H54 (cell line): ENCODE measurements at regions not wholly inside any gene's neighbourhood (a gene's known extent, or its start where the extent isn't known, plus 50 kb on each side); places are given as distances from the start of the nearest gene placed in this dataset.

ENCODE experiments used
- DNase-seq: peaks from one replicate; pipeline ENCODE4 v3.0.0; 2011; ENCODE audit warnings: low spot score, mixed read lengths; ENCODE audit not compliant: insufficient read length
- FAIRE-seq: peaks from 3 replicates; lab custom pipeline; 2011; peaks lifted over from hg19 to GRCh38; lab: Jason Lieb, UNC
- POLR2A ChIP-seq: IDR thresholded peaks from 2 replicates; pipeline ENCODE4 v1.6.1; 2011; ENCODE audit warnings: low read depth, mild to moderate bottlenecking, low read length

DNA sequence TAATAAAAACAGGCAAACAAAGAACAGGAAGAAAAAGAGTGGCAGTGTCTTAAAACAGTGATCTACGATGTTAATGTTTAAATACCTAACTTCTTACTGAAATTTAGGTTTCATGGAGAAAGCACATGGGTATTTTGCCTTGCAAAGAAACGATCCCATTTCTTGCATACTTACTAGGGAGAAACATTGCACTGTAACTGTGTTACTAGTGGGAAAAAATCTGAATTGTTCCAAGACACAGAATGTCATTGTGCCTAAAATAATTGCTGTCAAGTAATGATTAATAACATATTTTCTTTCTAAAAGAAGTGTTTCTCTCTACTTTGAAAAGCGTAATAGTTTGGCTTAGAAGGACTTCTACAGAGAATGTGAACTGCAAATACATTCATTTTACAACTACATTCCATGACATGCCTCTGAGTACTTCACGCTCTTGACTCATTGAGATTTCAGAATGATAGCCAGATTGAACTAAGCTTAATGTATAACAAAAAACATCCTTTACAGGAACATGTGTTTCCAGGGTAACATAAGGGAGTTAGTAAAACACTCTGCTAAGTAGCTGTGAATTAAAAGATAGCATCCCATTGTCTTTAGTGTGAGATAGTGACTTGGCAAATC lies 256.2 kb upstream of the CPNE8 start:
- DNase-seq (no peak), FAIRE-seq (no peak)
- TF ChIP-seq POLR2A, result no peak

DNA sequence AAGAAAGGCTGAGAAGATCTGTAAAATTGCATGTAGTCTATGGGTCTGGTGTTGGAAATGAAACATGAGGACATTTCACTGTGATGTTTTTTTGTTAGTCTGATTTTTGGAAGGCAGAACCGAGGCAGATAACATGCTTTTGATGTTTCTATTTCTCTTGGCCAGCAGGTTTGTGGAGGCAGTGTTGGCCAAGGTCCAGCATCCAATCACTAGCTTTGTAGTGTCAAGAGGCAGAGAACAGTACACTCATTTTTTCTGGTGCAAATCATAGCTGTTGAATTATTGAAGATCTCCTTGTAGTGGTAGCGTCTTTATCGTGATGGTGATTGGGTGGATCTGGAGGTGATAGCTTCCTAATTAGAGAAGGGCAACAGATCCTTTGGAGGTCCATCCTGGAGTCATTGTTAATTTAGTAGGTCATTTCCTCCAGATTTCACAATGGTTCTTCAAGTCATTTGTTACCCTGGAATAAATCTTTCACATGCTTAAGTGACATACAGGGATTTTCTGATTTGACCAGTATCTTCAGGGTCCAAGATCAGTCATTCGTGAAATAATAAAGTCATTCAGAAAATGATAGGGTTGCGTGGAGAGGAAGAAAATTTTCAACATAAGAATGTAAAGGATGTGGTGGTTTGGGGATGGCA lies 252.4 kb upstream of the CPNE8 start:
- FAIRE-seq (no peak), DNase-seq (no peak)
- TF ChIP-seq POLR2A, result no peak

DNA sequence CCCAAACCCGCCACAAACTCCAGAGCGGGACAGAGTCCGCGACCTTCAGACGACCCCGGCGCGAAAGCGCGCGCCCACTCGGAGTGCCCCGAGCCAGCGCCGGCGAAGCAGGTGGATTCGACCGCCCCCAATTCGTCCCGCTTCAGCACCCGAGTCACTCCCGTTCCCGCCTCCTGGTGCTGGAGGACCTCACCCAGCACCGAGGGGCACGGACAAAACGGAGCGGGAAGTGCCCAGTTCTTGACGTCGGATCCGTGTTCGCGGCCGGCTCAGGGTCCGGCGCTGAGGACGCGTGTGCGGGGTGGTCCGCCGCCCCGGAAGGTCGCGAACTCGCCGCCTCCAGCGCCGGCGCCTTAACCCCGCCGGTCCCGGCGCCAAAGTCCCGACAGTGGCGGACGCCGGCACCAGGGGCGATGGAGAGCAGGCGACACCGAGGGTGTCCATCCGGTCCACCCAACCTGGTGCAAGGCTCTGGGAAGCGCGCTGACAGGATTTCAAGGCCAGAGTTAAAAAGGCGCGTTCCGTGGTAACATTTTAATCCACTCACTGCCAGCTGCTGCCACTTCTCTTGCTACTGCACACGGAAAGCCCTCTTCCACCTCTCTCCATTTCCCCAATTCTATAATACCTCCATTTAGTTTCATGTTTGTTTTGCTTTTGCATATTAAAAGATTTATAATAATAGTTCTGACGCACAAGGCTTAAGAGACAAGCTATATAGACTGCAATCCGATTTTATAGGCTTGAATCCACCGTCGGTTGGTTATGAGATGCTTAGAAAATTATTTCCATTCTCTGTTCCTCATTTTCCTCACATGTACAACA lies 240.0 kb upstream of the CPNE8 start:
- FAIRE-seq, result no peak
- DNase-seq, result no peak
- no peak for TF ChIP-seq POLR2A

DNA sequence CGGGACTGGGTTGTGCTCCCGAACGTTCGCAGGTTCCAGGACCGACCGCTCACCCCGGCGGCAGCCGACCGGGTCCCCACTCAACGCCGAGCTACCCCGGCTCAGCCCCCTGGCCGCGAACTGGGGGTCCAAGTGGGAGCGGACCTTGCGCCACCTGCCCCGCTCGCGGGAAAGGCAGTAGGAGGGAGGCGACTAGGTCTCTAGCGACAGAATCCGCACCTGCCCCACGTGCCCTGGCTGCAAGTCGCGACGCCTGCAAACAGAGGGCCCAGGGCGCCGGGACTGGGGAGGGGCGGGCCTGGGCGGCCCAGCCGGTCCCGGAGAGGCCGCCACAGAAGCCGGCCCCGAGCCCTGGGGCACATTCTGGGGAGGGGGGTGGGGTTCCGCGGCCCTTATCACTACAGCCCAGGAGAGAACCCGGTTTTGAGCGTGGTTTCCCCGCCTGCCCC lies 239.2 kb upstream of the CPNE8 start:
- DNase-seq, result no peak
- TF ChIP-seq POLR2A, result no peak
- FAIRE-seq, result no peak

DNA sequence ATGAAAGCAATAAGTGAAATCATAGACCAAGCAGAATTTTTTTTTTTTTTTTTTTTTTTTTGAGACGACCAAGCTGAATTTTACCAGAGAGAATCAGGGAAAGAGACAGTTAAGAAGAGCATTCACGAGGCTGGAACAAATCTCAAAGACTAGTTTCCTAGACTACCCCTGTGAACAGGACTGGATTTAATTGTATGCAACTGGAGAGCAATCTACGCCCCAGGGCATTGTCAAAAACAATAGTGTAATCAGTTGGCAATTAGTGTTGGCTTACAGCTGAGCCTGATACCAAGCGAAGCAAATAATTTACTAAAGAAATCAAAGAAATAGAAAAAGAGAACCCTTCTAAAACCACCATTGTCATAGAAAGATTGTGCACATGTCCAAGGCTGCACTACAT lies 232.9 kb upstream of the CPNE8 start:
- FAIRE-seq (no peak), DNase-seq (no peak)
- no peak for TF ChIP-seq POLR2A

DNA sequence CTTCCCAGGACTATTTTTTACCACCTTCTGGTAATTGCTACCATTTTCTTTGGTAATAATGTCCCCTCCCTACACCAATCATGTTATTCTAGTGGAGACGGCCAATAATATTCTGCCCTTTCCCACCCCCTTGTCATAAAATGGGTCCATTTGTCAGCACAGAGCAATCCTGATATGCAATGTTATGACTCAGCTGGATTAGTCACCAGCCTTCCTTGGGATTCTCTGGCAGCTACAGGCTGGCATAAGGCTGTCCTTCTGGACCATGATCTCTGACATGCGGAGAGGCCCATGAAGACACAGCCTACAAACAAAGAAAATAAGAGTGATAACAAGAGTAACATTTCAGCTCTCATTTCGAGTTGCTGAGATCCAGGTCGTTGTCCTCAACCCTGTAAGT lies 222.0 kb upstream of the CPNE8 start:
- DNase-seq (peak; percentile 28), FAIRE-seq (peak; percentile 6)
- TF ChIP-seq POLR2A, result no peak

DNA sequence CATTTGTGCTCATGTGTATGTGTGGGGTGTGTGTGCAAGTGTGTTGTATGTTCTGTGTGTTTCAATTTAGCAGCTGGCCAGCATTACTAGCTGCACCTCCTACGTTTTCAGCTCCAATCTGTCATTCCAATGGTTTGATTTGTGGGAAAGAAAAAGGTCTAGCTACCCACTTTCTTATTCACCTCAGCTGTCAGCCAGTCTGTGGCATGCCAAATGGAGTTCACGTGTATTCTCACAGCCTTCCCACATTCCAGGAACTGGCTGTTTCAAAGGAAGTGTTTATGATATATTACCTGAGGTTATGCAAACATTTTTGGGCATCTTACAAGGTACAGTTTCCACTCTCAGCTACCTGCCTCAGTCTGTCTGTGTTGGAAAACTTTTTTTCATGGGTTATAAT lies 220.2 kb upstream of the CPNE8 start:
- DNase-seq, result no peak
- FAIRE-seq, result no peak
- TF ChIP-seq POLR2A, result no peak

DNA sequence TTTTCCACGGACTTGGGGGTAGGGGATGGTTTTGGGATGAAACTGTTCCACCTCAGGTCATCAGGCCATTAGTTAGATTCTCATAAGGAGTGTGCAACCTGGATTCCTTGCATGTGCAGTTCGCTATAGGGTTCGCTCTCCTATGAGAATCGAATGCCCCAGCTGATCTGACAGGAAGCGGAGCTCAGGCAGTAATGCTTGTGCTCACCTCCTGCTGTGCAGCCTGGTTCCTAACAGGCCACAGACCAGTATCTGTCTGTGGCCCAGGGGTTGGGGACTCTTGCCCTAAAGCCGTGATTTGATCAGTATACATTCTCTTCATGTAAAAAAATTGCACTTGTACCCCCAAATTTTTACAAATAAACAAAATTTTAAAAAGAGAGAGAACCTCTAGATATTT lies 219.4 kb upstream of the CPNE8 start:
- no peak for TF ChIP-seq POLR2A
- FAIRE-seq, result no peak
- no peak for DNase-seq

DNA sequence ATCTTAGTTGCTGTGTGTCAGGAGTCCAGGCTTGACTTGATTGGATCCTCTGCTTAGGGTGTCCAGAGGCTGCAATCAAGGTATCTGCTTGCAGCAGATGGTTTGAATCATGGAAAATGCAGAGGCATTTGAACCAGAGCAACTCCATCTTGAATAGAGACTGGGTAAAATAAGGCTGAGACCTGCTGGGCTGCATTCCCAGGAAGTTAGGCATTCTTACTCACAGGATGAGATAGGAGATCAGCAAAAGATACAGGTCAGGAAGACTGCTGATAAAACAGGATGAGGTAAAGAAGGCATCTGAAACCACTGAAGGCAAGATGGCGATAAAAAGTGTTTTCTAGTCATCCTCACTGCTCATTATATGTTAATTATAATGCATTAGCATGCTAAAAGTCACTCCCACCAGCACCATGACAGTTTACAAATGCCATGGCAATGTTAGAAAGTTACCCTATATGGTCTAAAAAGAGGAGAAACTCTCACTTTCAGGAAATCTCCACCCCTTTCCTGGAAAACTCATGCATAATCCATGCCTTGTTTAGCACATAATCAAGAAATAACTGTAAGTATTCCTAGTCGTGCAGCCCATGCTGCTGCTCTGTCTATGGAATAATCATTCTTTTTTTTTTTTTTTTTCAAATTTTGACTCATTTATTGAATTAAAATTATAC lies 218.3 kb upstream of the CPNE8 start:
- no peak for DNase-seq
- FAIRE-seq, result no peak
- no peak for TF ChIP-seq POLR2A

DNA sequence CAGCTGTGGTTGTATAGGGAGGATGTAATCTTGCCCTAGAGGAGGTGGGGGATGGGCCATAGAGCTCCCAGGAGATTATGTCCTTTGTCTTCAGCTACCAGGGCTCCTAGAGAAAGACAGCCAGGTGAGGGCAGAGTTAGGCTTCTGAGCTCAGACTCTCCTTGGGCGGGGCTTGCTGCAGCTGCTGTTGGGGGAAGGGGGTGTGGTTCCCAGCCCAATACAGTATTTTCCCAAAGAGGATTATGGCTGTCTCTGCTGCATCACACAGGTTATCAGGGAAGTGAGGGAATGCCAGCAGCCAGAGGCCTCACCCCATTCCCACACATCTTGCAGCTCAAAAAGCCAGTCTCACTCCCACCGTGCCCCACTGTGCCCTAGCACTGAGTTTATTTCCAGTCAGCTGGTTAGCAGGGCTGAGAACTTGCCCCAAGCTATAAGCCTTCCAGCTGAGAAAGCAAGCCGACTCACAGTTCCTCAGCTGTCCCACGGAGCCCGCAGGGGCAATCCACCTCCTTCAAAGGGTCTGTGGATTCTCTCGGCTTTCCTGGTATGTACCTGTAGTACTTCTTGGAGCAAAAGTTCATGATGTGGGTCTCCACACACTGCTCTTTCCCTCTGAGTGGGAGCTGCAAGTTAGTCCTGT lies 217.3 kb upstream of the CPNE8 start:
- no peak for TF ChIP-seq POLR2A
- DNase-seq, result no peak

DNA sequence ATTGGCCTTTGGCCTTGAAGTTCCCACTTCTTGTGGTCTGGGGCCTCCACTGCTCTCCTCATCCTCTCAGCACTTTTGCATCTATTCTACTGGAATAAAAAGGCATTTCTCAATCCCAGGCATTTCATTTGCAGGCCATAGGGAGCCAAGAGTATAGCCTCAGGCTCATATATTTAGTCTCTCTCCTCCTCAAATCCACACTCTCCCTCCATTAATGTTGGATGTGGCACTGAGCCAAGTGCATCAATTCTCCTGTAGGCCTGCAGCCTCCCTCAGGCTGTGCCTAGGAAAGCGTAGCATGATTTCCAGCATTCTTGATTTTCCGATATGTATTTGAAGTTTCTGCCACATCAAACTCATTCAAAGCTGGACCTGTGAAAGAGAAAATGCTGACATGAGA lies 211.5 kb upstream of the CPNE8 start:
- no peak for TF ChIP-seq POLR2A
- no peak for DNase-seq
- no peak for FAIRE-seq

More for the DNA sequence above, 217.3 kb upstream of the CPNE8 start:
- FAIRE-seq, result no peak

DNA sequence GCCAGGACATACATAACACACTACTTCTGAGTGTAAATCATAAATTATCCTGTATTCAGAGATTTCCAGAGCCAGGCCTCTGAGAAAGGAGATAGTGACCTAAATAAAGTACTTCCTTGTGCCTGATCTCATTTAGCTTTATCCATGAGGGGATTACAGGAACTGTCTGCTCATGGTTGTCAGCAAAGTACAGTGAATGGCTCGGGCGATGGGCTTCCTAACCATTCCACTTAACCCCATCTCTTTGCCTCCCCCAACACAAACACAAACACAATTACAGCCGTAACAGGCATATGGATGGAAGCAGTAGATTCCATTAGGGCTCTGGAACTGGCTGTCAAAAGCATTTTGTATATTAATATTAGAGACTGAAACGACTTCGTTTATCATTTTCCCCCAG lies 206.7 kb upstream of the CPNE8 start:
- DNase-seq, result no peak
- FAIRE-seq, result no peak
- no peak for TF ChIP-seq POLR2A

DNA sequence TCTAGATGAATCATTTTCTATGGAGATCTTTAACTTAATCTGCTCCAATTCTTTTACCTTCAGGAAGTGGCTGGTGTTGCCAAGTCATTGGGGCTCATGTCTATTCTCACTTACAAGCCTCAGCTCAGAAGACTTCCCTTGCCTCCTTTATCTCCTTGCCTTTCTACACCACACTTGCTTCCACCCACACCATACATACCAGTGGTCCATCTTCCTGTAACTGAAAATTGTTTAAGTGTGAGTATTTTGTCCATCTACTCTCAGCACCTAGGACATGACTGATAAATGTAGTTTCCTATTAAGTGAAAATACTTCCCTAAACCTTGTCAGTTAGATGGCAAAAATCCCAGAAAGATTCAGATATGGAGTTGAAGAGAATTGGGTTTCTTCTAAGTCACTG lies 199.7 kb upstream of the CPNE8 start:
- no peak for TF ChIP-seq POLR2A
- DNase-seq, result no peak
- FAIRE-seq, result no peak
